NCI-H2107 treated with DMSO at 0.1 percent for 48 hours (cell line): ENCODE measurements at regions not wholly inside any gene's neighbourhood (a gene's known extent, or its start where the extent isn't known, plus 50 kb on each side); places are given as distances from the start of the nearest gene placed in this dataset.
"Not testable (repeated sequence)": the region's sequence is repeated elsewhere in the genome, so short reads cannot be mapped to it uniquely, and the experiment has no call there.

ENCODE experiments used
- DNase-seq: peaks from one replicate; lab custom pipeline; 2025; ENCODE audit not compliant: unreplicated experiment; lab: John Stamatoyannopoulos, UW

- no peak for DNase-seq
Observed at GRCh38 chrX:140167551-140167950, 202.2 kb upstream of the CXorf66 start.

- DNase-seq: no peak
Observed at GRCh38 chrX:140165849-140166248, 200.5 kb upstream of the CXorf66 start.

GRCh38 chrX:140164391-140164790 is 199.1 kb upstream of the CXorf66 start:
- DNase-seq: no peak

GRCh38 chrX:140163371-140164159 is 198.2 kb upstream of the CXorf66 start:
- no peak for DNase-seq

- no peak for DNase-seq
Observed at GRCh38 chrX:140157611-140158010, 192.3 kb upstream of the CXorf66 start.

- no peak for DNase-seq
Observed at GRCh38 chrX:140157143-140157542, 191.8 kb upstream of the CXorf66 start.

GRCh38 chrX:140151316-140151715 is 186.0 kb upstream of the CXorf66 start:
- no peak for DNase-seq

- DNase-seq: no peak
Observed at GRCh38 chrX:140149761-140150160, 184.4 kb upstream of the CXorf66 start.

- DNase-seq: peak; percentile 21
Observed at GRCh38 chrX:140141444-140142029, 176.2 kb upstream of the CXorf66 start.

- not testable (repeated sequence) for DNase-seq
Observed at GRCh38 chrX:140138492-140138891, 173.2 kb upstream of the CXorf66 start.

- not testable (repeated sequence) for DNase-seq
Observed at GRCh38 chrX:140138065-140138464, 172.7 kb upstream of the CXorf66 start.

GRCh38 chrX:140132937-140133336 is 167.6 kb upstream of the CXorf66 start:
- DNase-seq: no peak

GRCh38 chrX:140123446-140123845 is 158.1 kb upstream of the CXorf66 start:
- no peak for DNase-seq

GRCh38 chrX:140114059-140114458 is 148.7 kb upstream of the CXorf66 start:
- not testable (repeated sequence) for DNase-seq

GRCh38 chrX:140110081-140110650 is 144.8 kb upstream of the CXorf66 start:
- no peak for DNase-seq

GRCh38 chrX:140104760-140105159 is 139.4 kb upstream of the CXorf66 start:
- no peak for DNase-seq

GRCh38 chrX:140099221-140099620 is 133.9 kb upstream of the CXorf66 start:
- no peak for DNase-seq

GRCh38 chrX:140092121-140092520 is 126.8 kb upstream of the CXorf66 start:
- no peak for DNase-seq

- no peak for DNase-seq
Observed at GRCh38 chrX:140091125-140091886, 126.0 kb upstream of the CXorf66 start.

GRCh38 chrX:140090800-140091124 is 125.4 kb upstream of the CXorf66 start:
- DNase-seq: no peak

GRCh38 chrX:140088438-140088837 is 123.1 kb upstream of the CXorf66 start:
- no peak for DNase-seq

GRCh38 chrX:140087875-140088274 is 122.6 kb upstream of the CXorf66 start:
- peak; percentile 54 for DNase-seq
